ENCODE measurements at regions not wholly inside any gene's neighbourhood (a gene's known extent, or its start where the extent isn't known, plus 50 kb on each side); places are given as distances from the start of the nearest gene placed in this dataset.

GRCh38 chr6:94590416-94590815 is 986.9 kb upstream of the MANEA start:
- TF ChIP-seq CTCF (IDR thresholded peaks at IDR 0.05; ENCODE audit: poor library complexity, severe bottlenecking) (no peak), TAF1 (IDR thresholded peaks at IDR 0.05; ENCODE audit: low read depth) (no peak), EZH2 (IDR thresholded peaks at IDR 0.05; ENCODE audit: borderline replicate concordance, insufficient read depth, low read length, poor library complexity, severe bottlenecking) (no peak)

Data from neural cell (in vitro differentiated cells).